ENCODE measurements at regions not wholly inside any gene's neighbourhood (a gene's known extent, or its start where the extent isn't known, plus 50 kb on each side); places are given as distances from the start of the nearest gene placed in this dataset.

- DNase-seq (ENCODE audit: low spot score), result no peak
These were observed 343.0 kb upstream of the PODXL start for GRCh38 chr7:131899271-131900030.

- no peak for DNase-seq (ENCODE audit: low spot score)
These were observed 342.0 kb upstream of the PODXL start for GRCh38 chr7:131898418-131898817.

- DNase-seq (ENCODE audit: low spot score), result no peak
These were observed 341.4 kb upstream of the PODXL start for GRCh38 chr7:131897790-131898165.

- DNase-seq (ENCODE audit: low spot score), result no peak
These were observed 340.8 kb upstream of the PODXL start for GRCh38 chr7:131897016-131897789.

GRCh38 chr7:131896165-131896863 lies 339.9 kb upstream of the PODXL start:
- DNase-seq (ENCODE audit: low spot score), result no peak

- no peak for DNase-seq (ENCODE audit: low spot score)
These were observed 339.2 kb upstream of the PODXL start for GRCh38 chr7:131895541-131896164.

- no peak for DNase-seq (ENCODE audit: low spot score)
These were observed 337.4 kb upstream of the PODXL start for GRCh38 chr7:131893631-131894340.

- no peak for DNase-seq (ENCODE audit: low spot score)
These were observed 333.7 kb upstream of the PODXL start for GRCh38 chr7:131890176-131890575.

- no peak for DNase-seq (ENCODE audit: low spot score)
These were observed 333.2 kb upstream of the PODXL start for GRCh38 chr7:131889572-131890150.

GRCh38 chr7:131883769-131884168 lies 327.3 kb upstream of the PODXL start:
- DNase-seq (ENCODE audit: low spot score), result no peak

- no peak for DNase-seq (ENCODE audit: low spot score)
These were observed 326.8 kb upstream of the PODXL start for GRCh38 chr7:131883196-131883595.

GRCh38 chr7:131882321-131882720 lies 325.9 kb upstream of the PODXL start:
- DNase-seq (ENCODE audit: low spot score), result no peak

GRCh38 chr7:131880078-131880477 lies 323.6 kb upstream of the PODXL start:
- DNase-seq (ENCODE audit: low spot score), result no peak

GRCh38 chr7:131879424-131879823 lies 323.0 kb upstream of the PODXL start:
- DNase-seq (ENCODE audit: low spot score), result no peak

- no peak for DNase-seq (ENCODE audit: low spot score)
These were observed 322.3 kb upstream of the PODXL start for GRCh38 chr7:131878777-131879176.

GRCh38 chr7:131873581-131873980 lies 317.2 kb upstream of the PODXL start:
- DNase-seq (ENCODE audit: low spot score), result no peak

GRCh38 chr7:131869986-131870385 lies 313.6 kb upstream of the PODXL start:
- DNase-seq (ENCODE audit: low spot score), result no peak

GRCh38 chr7:131869169-131869844 lies 312.9 kb upstream of the PODXL start:
- no peak for DNase-seq (ENCODE audit: low spot score)

GRCh38 chr7:131867461-131867860 lies 311.0 kb upstream of the PODXL start:
- no peak for DNase-seq (ENCODE audit: low spot score)

- DNase-seq (ENCODE audit: low spot score), result no peak
These were observed 309.5 kb upstream of the PODXL start for GRCh38 chr7:131865911-131866310.

Data from ecto neural progenitor cell (in vitro differentiated cells).